NOMO-1 (cell line): ENCODE measurements at regions not wholly inside any gene's neighbourhood (a gene's known extent, or its start where the extent isn't known, plus 50 kb on each side); places are given as distances from the start of the nearest gene placed in this dataset.
"Not testable (repeated sequence)": the region's sequence is repeated elsewhere in the genome, so short reads cannot be mapped to it uniquely, and the experiment has no call there.

Source experiments
- DNase-seq, 2 experiments: peaks; one replicate each; lab custom pipeline; 2025; ENCODE audit not compliant: unreplicated experiment in 2 of 2; lab: John Stamatoyannopoulos, UW

DNA sequence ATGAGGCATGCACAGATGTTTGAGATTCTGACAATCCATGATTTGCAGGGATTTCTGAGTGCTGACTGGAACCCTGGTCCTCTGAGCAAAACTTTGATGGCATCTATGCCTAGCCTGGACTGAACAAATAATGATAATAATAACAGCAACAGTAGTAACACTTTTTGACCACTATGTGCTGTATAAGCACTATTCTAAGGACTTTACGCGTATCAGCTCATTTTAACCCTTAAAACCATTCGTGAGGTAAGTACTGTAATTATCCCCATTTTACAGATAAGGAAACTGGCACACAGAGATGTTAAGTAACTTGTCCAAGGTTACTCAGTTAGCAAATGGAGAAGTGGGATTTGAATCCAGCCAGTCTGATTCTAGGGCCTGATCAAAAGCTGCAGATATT is 168.4 kb downstream of the C11orf91 start:
- DNase-seq = no peak

DNA sequence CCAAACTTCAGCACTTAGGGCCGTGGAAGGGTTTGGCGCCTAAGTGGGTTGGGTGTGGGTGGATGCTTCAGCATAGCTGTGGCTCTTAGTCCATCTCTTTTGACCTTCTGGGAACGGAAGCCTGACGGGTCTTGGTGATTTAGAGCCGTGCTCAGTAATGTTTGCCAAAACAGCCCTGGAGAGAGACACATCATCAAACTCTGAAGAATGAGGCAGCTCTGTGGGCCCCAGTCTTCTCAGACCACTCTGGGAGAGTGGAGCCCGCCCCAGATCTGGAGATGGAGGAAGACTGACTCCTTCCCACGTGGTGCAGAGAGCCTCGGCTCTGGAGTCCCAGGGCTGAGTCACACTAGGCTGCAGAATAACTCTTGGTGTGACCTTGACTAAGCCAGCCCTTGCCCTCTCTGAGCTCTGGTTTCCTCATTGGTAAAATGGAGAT is 168.9 kb downstream of the C11orf91 start:
- no peak for DNase-seq

DNA sequence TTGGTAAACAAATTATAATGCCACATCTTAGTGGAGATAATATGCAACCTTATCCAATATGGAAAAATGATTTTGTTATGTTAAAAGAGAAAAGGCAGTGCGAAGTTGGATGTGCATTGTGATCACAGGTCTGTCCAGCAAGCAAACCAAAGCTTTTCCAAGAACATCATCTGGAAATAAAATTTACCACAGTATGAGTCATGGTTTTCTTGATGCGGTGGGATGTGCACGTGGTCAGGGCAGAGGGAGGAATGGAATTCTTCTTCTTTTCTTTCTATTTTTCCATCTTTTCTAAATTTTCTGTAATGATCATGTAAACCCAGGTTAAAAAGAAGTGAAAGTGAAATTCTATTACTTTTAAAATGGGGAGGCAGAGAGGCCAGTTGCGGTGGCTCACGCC is 169.8 kb downstream of the C11orf91 start:
- DNase-seq = no peak

GRCh38 chr11:33529461-33529860 is 171.2 kb downstream of the C11orf91 start:
- no peak for DNase-seq

DNA sequence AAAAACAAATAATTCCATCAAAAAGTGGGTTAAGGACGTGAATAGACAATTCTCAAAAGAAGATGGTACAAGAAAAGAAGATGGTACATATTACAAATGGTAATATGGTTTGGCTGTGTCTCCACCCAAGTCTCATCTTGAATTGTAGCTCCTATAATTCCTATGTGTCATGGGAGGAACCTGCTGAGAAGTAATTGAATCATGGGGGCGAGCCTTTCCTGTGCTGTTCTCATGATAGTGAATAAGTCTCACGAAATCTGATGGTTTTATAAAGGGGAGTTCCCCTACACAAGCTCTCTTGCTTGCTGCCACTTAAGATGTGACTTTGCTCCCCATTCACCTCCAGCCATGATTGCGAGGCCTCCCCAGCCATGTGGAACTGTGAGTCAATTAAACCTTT is 172.9 kb downstream of the C11orf91 start:
- not testable (repeated sequence) for DNase-seq

GRCh38 chr11:33525789-33526188 is 174.8 kb downstream of the C11orf91 start:
- no peak for DNase-seq

- no peak for DNase-seq
Measured at GRCh38 chr11:33521384-33521783, 179.2 kb downstream of the C11orf91 start.

DNA sequence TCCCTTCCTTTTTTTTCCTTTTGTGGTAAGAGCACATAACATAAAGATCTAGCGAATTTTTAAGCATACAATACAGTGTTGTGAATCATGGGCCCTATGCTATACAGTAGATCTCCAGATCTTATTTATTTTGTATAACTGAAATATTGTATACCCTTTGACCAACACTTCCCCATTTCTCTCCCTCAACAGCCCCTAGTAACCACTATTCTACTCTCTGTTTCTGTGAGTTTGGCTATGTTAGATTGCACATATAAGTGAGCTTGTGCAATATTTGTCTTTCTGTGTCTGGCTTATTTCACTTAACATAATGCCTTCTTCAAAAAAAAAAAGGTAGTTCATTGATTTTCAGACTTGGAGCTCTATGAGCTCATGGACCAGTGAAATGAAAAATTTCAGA is 180.5 kb downstream of the C11orf91 start:
- DNase-seq = peak in 1 of 2 experiments; percentile 1

GRCh38 chr11:33515347-33515746 is 185.3 kb downstream of the C11orf91 start:
- no peak for DNase-seq

DNA sequence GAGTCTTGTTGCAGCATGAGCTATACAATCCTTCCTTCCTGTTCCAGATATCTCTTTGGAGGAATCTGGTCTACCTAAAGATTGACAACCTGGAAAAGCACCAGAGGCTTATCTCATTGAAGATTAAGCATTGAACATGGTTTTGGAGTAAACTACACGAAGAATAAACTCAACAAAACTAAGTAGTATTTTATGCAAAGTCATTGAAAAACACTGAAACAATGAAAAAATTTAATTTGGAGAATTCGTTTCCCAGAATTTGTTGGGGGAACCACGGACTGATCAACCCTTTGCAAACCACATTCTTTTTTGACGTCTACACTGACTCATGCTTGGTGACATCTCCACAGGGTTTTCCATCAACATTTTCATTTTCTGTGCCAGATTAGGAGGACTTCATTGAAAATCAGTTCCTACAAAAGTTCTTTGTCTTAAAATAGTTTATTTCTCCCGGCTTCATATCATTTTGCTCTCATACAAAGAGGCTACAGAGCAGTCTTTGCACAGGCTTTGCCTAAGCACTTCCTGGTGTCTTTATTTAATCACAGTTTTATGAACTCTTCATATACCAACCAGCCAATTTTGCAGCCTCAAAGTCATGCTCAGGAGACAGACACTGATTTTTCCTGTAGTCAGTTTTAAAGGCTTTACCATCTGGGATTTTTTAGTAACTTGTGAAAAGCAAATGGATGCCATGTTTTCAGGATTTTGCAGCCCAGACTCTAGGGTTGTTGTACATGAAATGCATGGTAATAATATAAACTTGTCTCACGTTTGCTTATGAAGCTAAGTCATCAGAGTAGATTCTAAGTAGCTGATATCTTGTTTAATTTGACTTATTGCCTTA is 186.3 kb downstream of the C11orf91 start:
- no peak for DNase-seq

DNA sequence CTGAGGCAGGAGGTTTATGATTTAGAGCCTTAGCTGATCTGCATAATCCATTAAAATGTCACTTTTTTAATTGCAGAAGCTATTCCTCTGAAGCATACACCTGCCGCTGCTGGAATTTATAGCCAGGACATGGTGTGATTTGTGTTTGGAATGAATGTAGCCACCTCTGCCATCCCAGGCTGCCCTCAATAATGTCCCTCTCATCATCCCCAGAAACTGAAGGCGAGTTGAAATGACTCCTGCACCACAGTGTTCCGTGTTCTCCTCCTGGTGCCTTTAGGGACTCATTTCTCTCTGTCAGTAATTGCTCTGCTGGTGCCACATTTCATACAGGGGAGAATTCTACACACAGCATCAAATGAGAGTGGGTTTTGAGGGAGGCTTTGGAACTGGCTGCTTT is 191.0 kb downstream of the C11orf91 start:
- DNase-seq = no peak

- no peak for DNase-seq
Measured at GRCh38 chr11:33507967-33508366, 192.7 kb downstream of the C11orf91 start.

GRCh38 chr11:33507356-33507755 is 193.3 kb downstream of the C11orf91 start:
- DNase-seq = no peak

- no peak for DNase-seq
Measured at GRCh38 chr11:33505093-33505492, 195.5 kb downstream of the C11orf91 start.

DNA sequence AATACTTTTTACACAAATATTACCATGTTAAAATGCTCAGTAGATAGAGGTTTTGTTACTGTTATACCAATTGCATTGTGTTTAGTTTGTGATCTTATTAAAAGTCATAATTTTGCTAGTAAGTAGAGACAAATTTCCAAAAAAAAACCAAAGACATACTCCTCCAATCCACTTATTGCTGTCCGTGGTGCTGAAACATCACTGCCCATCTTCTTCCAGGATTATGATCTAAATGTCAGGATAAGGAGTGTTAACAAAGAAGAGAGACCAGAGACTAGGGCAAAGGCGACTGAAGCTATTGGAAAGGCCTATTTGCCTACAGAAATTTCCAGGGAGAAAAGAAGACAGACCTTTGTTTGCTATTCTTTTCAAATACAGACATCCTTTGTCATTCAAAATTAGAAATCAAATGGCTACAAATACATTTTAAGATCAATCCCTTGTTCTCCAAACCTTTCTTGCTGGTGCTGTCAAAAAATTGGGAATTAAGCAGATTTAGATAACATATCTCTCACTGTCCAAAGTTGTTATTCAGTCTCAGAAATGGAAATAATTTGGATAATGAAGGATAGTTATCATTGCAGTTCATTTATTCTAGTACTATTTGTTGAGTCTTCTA is 199.7 kb downstream of the C11orf91 start:
- peak in 1 of 2 experiments; percentile 0 for DNase-seq

GRCh38 chr11:33500332-33500731 is 200.3 kb downstream of the C11orf91 start:
- no peak for DNase-seq

DNA sequence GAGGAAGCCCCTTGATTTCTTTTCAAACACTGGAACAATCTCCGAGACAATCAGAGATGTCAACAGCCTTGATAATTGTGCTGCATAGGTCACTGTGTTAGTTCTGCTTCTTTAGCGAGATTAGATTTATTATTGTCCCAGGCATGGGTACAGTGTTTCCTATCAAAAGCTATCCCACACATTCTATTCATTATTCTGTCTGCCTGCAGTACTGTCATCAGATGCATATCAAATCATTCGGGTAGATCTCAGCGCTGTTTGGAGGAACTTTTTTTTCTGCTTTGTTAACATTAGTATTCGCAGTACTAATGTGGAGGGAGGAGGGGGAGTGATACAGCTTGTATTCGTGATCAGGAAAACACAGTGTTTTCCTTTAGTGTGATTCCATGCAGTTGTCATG is 208.0 kb downstream of the C11orf91 start:
- DNase-seq = no peak

- DNase-seq = no peak
Measured at GRCh38 chr11:33490842-33491370, 209.7 kb downstream of the C11orf91 start.

DNA sequence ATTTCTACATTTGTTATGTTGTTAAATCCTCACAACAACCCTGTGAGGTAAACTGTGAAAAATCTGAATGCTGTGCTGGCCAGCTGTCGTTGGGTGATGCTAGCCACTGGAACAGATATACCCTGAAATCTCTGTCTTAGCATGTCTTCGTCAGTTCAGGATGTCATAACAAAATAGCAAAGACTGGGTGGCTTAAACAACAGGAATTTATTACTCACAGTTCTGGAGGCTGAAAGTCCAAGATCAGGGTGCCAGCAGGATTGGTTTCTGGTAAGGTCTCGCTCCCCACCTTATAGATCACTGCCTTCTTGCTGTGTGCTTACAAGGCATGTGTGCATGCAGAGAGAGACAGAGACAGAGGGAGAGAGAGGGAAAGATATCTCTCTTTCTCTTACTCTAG is 211.7 kb downstream of the C11orf91 start:
- no peak for DNase-seq

- DNase-seq = no peak
Measured at GRCh38 chr11:33480626-33481025, 220.0 kb downstream of the C11orf91 start.

DNA sequence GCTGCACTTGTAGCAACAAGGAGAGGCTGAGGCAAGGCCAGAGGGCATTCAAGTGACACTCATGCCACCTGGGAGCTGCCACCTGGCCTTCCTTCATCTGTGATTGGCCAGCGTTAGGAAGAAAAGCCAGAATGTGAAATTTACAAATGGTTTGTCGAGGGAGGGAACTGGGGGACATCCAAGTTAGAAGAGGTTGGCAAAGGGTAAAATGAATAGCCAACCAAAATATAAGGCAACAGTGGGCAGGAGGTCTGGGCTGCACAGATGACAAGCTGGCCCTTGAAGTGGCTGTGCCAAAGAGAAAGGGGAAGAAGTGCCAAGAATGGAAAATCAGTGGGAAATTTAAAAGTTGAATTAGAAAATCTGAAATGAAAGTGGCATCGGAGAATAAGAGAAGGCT is 221.4 kb downstream of the C11orf91 start:
- DNase-seq = no peak

DNA sequence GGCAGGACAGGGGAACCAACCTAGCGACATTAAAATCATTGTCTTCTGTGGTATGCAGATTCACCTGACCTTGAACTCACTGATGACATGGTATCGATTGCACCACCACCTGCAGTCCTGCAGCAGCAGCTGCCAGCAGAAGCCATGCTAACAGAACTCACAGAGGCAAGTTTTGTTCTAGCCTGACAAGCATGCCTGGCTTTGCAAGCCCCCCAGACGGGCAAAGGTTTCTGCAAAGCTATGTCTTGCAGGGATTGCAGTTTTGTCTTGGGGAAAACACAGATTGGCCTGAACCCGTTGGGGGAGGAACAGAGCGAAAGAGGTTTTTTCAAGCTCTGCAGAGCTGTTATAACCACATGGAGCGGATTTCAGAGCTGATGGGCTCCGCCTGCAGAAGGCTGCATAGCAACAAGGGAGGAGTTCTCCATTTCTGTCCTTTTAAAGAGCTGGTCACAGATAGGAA is 221.0 kb downstream of the HIPK3 start:
- peak in 1 of 2 experiments; percentile 0 for DNase-seq
